ENCODE measurements at regions not wholly inside any gene's neighbourhood (a gene's known extent, or its start where the extent isn't known, plus 50 kb on each side); places are given as distances from the start of the nearest gene placed in this dataset.

GRCh38 chr1:157412308-157412707, 140.0 kb downstream of the FCRL5 start:
- H3K27me3 Mint-ChIP-seq, result peaks cover 19 to 21% of the 10 kb centered on the region in 2 donors
- ChIA-PET CTCF (no interaction called here), POLR2A (no interaction called here)
- Histone ChIP-seq H3K27ac (ENCODE audit: low read length) (no peak overlapping the region), H3K9me3 (no peaks in the 10 kb centered on the region), H3K4me3 (ENCODE audit: control insufficient read depth in 1 of 2, extremely low read depth in 1 of 2, low read length in 1 of 2) (no peak overlapping the region), H3K4me1 (ENCODE audit: control insufficient read depth in 1 of 2, extremely low read depth in 1 of 2, insufficient read depth in 2 of 2, low read length in 2 of 2) (no peaks in the 10 kb centered on the region), H3K27me3 (replicated peaks in 1 of 2; ENCODE audit: control insufficient read depth in 2 of 2, extremely low read depth in 1 of 2, insufficient read depth in 2 of 2, low read length in 1 of 2) (peaks cover 0 to 15% of the 10 kb centered on the region in 2 experiments), H3K36me3 (ENCODE audit: control insufficient read depth in 2 of 2, extremely low read depth in 1 of 2, insufficient read depth in 1 of 2, low read length in 1 of 2) (no peaks in the 10 kb centered on the region)
- DNase-seq (no peak), ATAC-seq (replicated peaks in 1 of 4) (no peak)
- H3K4me1 Mint-ChIP-seq, result no peaks in the 10 kb centered on the region
- H3K9me3 Mint-ChIP-seq, result no peaks in the 10 kb centered on the region
- H3K27ac Mint-ChIP-seq, result no peak overlapping the region
- WGBS (ENCODE audit: insufficient coverage), result no CpG with 5 or more reads among the region's 2 CpGs
- H3K4me3 Mint-ChIP-seq, result no peak overlapping the region
- H3K36me3 Mint-ChIP-seq, result no peaks in the 10 kb centered on the region

DNA sequence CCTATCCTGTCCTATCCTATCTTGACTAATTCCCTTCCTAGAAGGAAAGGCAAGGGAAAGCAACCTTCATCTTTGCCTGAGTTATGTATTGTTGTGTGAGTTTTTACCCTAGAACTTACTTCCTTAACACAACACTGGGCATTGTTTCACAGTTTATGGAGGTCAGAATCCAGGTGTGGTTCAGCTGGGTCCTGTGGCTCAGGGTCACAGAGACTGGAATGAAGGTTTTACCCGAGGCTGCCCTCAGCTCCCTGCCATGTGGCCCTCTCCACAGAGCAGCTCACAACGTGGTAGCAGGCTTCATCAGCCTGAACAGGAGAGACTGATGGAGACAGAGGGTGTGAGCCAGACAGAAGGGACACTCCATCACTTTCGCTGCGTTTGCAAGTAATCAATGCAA, 140.5 kb downstream of the FCRL5 start:
- Histone ChIP-seq H3K9me3 (no peaks in the 10 kb centered on the region), H3K36me3 (ENCODE audit: control insufficient read depth in 2 of 2, extremely low read depth in 1 of 2, insufficient read depth in 1 of 2, low read length in 1 of 2) (no peaks in the 10 kb centered on the region), H3K27ac (ENCODE audit: low read length) (no peak overlapping the region), H3K4me1 (ENCODE audit: control insufficient read depth in 1 of 2, extremely low read depth in 1 of 2, insufficient read depth in 2 of 2, low read length in 2 of 2) (no peaks in the 10 kb centered on the region), H3K27me3 (replicated peaks in 1 of 2; ENCODE audit: control insufficient read depth in 2 of 2, extremely low read depth in 1 of 2, insufficient read depth in 2 of 2, low read length in 1 of 2) (peaks cover 0 to 15% of the 10 kb centered on the region in 2 experiments), H3K4me3 (ENCODE audit: control insufficient read depth in 1 of 2, extremely low read depth in 1 of 2, low read length in 1 of 2) (no peak overlapping the region)
- peaks cover 19% of the 10 kb centered on the region in 2 donors for H3K27me3 Mint-ChIP-seq
- no peaks in the 10 kb centered on the region for H3K36me3 Mint-ChIP-seq
- no peaks in the 10 kb centered on the region for H3K4me1 Mint-ChIP-seq
- no peaks in the 10 kb centered on the region for H3K9me3 Mint-ChIP-seq
- H3K4me3 Mint-ChIP-seq, result no peak overlapping the region
- no peak overlapping the region for H3K27ac Mint-ChIP-seq
- WGBS (ENCODE audit: insufficient coverage), result 0% methylated on average over 1 of the region's 4 CpGs
- POLR2A ChIA-PET, result no interaction called here
- ATAC-seq (replicated peaks in 1 of 4), result no peak
- DNase-seq, result no peak
- CTCF ChIA-PET, result no interaction called here

DNA sequence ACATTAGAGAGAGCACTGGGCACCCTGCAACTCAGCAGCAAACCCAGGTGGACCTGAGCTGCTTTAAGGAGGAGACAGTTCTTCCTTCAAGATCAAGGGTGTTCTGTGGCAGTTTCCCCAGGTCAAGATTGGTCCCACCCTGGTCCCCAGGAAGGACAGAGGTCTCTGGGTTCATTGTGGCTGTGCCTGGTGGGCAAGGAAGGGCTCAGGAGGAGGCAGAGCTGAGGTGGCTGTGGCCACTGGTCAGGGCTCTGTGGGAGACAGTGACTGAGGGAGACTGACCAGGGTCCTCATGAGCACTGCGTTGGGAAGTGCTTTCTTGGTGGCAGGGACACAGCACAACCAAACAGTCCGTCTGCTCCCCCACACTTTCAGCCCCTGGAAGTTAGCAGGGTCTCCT, 141.3 kb downstream of the FCRL5 start:
- CTCF ChIA-PET, result no interaction called here
- Mint-ChIP-seq H3K4me3 (no peak overlapping the region), H3K9me3 (no peaks in the 10 kb centered on the region), H3K36me3 (no peaks in the 10 kb centered on the region), H3K27ac (no peak overlapping the region), H3K4me1 (no peaks in the 10 kb centered on the region), H3K27me3 (peaks cover 12 to 13% of the 10 kb centered on the region in 2 donors)
- ATAC-seq (replicated peaks in 1 of 4) (no peak), DNase-seq (no peak)
- Histone ChIP-seq H3K27ac (ENCODE audit: low read length) (no peak overlapping the region), H3K27me3 (replicated peaks in 1 of 2; ENCODE audit: control insufficient read depth in 2 of 2, extremely low read depth in 1 of 2, insufficient read depth in 2 of 2, low read length in 1 of 2) (peaks cover 0 to 9% of the 10 kb centered on the region in 2 experiments), H3K4me3 (ENCODE audit: control insufficient read depth in 1 of 2, extremely low read depth in 1 of 2, low read length in 1 of 2) (no peak overlapping the region), H3K4me1 (ENCODE audit: control insufficient read depth in 1 of 2, extremely low read depth in 1 of 2, insufficient read depth in 2 of 2, low read length in 2 of 2) (no peaks in the 10 kb centered on the region), H3K36me3 (ENCODE audit: control insufficient read depth in 2 of 2, extremely low read depth in 1 of 2, insufficient read depth in 1 of 2, low read length in 1 of 2) (no peaks in the 10 kb centered on the region), H3K9me3 (no peaks in the 10 kb centered on the region)
- POLR2A ChIA-PET, result no interaction called here
- 72% methylated on average over 2 of the region's 2 CpGs for WGBS (ENCODE audit: insufficient coverage)

GRCh38 chr1:157410457-157410856, 141.9 kb downstream of the FCRL5 start:
- WGBS (ENCODE audit: insufficient coverage), result 65% methylated on average over 5 of the region's 5 CpGs
- CTCF ChIA-PET, result no interaction called here
- no peaks in the 10 kb centered on the region for H3K36me3 ChIP-seq (ENCODE audit: control insufficient read depth in 2 of 2, extremely low read depth in 1 of 2, insufficient read depth in 1 of 2, low read length in 1 of 2)
- H3K27me3 Mint-ChIP-seq, result peaks cover 7 to 9% of the 10 kb centered on the region in 2 donors
- H3K27ac ChIP-seq (ENCODE audit: low read length), result no peak overlapping the region
- no peaks in the 10 kb centered on the region for H3K4me1 Mint-ChIP-seq
- no peak overlapping the region for H3K4me3 Mint-ChIP-seq
- ATAC-seq (replicated peaks in 1 of 4) (no peak), DNase-seq (no peak)
- H3K4me3 ChIP-seq (ENCODE audit: control insufficient read depth in 1 of 2, extremely low read depth in 1 of 2, low read length in 1 of 2), result no peak overlapping the region
- H3K4me1 ChIP-seq (ENCODE audit: control insufficient read depth in 1 of 2, extremely low read depth in 1 of 2, insufficient read depth in 2 of 2, low read length in 2 of 2), result no peaks in the 10 kb centered on the region
- peaks cover 0 to 5% of the 10 kb centered on the region in 2 experiments for H3K27me3 ChIP-seq (replicated peaks in 1 of 2; ENCODE audit: control insufficient read depth in 2 of 2, extremely low read depth in 1 of 2, insufficient read depth in 2 of 2, low read length in 1 of 2)
- H3K9me3 ChIP-seq, result no peaks in the 10 kb centered on the region
- H3K36me3 Mint-ChIP-seq, result no peaks in the 10 kb centered on the region
- POLR2A ChIA-PET, result no interaction called here
- no peak overlapping the region for H3K27ac Mint-ChIP-seq
- H3K9me3 Mint-ChIP-seq, result no peaks in the 10 kb centered on the region

DNA sequence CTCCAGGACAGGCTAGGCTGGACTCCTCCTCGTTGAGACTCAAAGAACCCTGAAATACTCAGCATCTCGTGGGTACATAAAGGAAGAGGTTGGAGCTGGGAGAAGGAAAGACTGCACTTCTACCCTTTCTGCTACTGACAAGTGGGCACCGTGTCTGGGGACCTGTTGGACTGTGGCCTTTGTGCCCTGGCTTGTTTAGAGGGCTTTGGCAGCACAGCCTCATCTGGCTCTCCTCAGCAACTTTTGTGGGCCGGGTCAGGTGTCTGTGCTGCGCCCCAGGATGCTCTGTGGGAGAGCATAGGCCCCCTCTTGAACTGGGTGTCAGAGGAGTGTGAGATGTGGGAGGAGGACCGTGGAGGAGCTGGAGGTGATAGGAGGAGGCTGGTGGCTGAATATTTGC, 142.4 kb downstream of the FCRL5 start:
- no peak overlapping the region for H3K27ac Mint-ChIP-seq
- H3K36me3 Mint-ChIP-seq, result no peaks in the 10 kb centered on the region
- no peak overlapping the region for H3K4me3 Mint-ChIP-seq
- Histone ChIP-seq H3K27ac (ENCODE audit: low read length) (no peak overlapping the region), H3K4me3 (ENCODE audit: control insufficient read depth in 1 of 2, extremely low read depth in 1 of 2, low read length in 1 of 2) (no peak overlapping the region), H3K36me3 (ENCODE audit: control insufficient read depth in 2 of 2, extremely low read depth in 1 of 2, insufficient read depth in 1 of 2, low read length in 1 of 2) (no peaks in the 10 kb centered on the region), H3K9me3 (no peaks in the 10 kb centered on the region), H3K4me1 (ENCODE audit: control insufficient read depth in 1 of 2, extremely low read depth in 1 of 2, insufficient read depth in 2 of 2, low read length in 2 of 2) (no peaks in the 10 kb centered on the region), H3K27me3 (replicated peaks in 1 of 2; ENCODE audit: control insufficient read depth in 2 of 2, extremely low read depth in 1 of 2, insufficient read depth in 2 of 2, low read length in 1 of 2) (peaks cover 0 to 5% of the 10 kb centered on the region in 2 experiments)
- WGBS (ENCODE audit: insufficient coverage), result 67% methylated on average over 4 of the region's 6 CpGs
- CTCF ChIA-PET, result no interaction called here
- DNase-seq, result no peak
- no peaks in the 10 kb centered on the region for H3K9me3 Mint-ChIP-seq
- POLR2A ChIA-PET, result no interaction called here
- no peak for ATAC-seq (replicated peaks in 1 of 4)
- H3K27me3 Mint-ChIP-seq, result peaks cover 6 to 7% of the 10 kb centered on the region in 2 donors
- no peaks in the 10 kb centered on the region for H3K4me1 Mint-ChIP-seq

GRCh38 chr1:157407917-157408525, 144.3 kb downstream of the FCRL5 start:
- Histone ChIP-seq H3K36me3 (ENCODE audit: control insufficient read depth in 2 of 2, extremely low read depth in 1 of 2, insufficient read depth in 1 of 2, low read length in 1 of 2) (no peaks in the 10 kb centered on the region), H3K27me3 (replicated peaks in 1 of 2; ENCODE audit: control insufficient read depth in 2 of 2, extremely low read depth in 1 of 2, insufficient read depth in 2 of 2, low read length in 1 of 2) (peaks cover 0 to 15% of the 10 kb centered on the region in 2 experiments), H3K4me3 (ENCODE audit: control insufficient read depth in 1 of 2, extremely low read depth in 1 of 2, low read length in 1 of 2) (no peak overlapping the region), H3K27ac (ENCODE audit: low read length) (no peak overlapping the region), H3K9me3 (no peaks in the 10 kb centered on the region), H3K4me1 (ENCODE audit: control insufficient read depth in 1 of 2, extremely low read depth in 1 of 2, insufficient read depth in 2 of 2, low read length in 2 of 2) (no peaks in the 10 kb centered on the region)
- Mint-ChIP-seq H3K4me1 (peaks cover 0 to 2% (median 0%) of the 10 kb centered on the region in 3 donors), H3K9me3 (no peaks in the 10 kb centered on the region), H3K27me3 (peaks cover 4 to 11% of the 10 kb centered on the region in 2 donors), H3K27ac (no peak overlapping the region), H3K4me3 (no peak overlapping the region), H3K36me3 (no peaks in the 10 kb centered on the region)
- ATAC-seq (replicated peaks in 1 of 4) (no peak), DNase-seq (no peak)
- 100% methylated on average over 1 of the region's 6 CpGs for WGBS (ENCODE audit: insufficient coverage)
- ChIA-PET CTCF (no interaction called here), POLR2A (no interaction called here)

- ATAC-seq (replicated peaks in 1 of 4) (no peak), DNase-seq (no peak)
- peaks cover 0 to 2% (median 0%) of the 10 kb centered on the region in 3 donors for H3K4me1 Mint-ChIP-seq
- H3K9me3 ChIP-seq, result no peaks in the 10 kb centered on the region
- no peak overlapping the region for H3K27ac ChIP-seq (ENCODE audit: low read length)
- no peaks in the 10 kb centered on the region for H3K36me3 ChIP-seq (ENCODE audit: control insufficient read depth in 2 of 2, extremely low read depth in 1 of 2, insufficient read depth in 1 of 2, low read length in 1 of 2)
- no peaks in the 10 kb centered on the region for H3K9me3 Mint-ChIP-seq
- H3K36me3 Mint-ChIP-seq, result no peaks in the 10 kb centered on the region
- peaks cover 7 to 14% of the 10 kb centered on the region in 2 donors for H3K27me3 Mint-ChIP-seq
- no peak overlapping the region for H3K27ac Mint-ChIP-seq
- H3K27me3 ChIP-seq (replicated peaks in 1 of 2; ENCODE audit: control insufficient read depth in 2 of 2, extremely low read depth in 1 of 2, insufficient read depth in 2 of 2, low read length in 1 of 2), result peaks cover 0 to 17% of the 10 kb centered on the region in 2 experiments
- POLR2A ChIA-PET, result no interaction called here
- CTCF ChIA-PET, result no interaction called here
- H3K4me1 ChIP-seq (ENCODE audit: control insufficient read depth in 1 of 2, extremely low read depth in 1 of 2, insufficient read depth in 2 of 2, low read length in 2 of 2), result no peaks in the 10 kb centered on the region
- no peak overlapping the region for H3K4me3 Mint-ChIP-seq
- H3K4me3 ChIP-seq (ENCODE audit: control insufficient read depth in 1 of 2, extremely low read depth in 1 of 2, low read length in 1 of 2), result no peak overlapping the region
Observed at GRCh38 chr1:157407367-157407766, 144.9 kb downstream of the FCRL5 start.

Data from T-cell (primary cell).